ENCODE measurements at regions not wholly inside any gene's neighbourhood (a gene's known extent, or its start where the extent isn't known, plus 50 kb on each side); places are given as distances from the start of the nearest gene placed in this dataset.
A peak's percentile ranks its signal among the peaks of the same experiment; 100 is the strongest.
"Not testable (repeated sequence)": the region's sequence is repeated elsewhere in the genome, so short reads cannot be mapped to it uniquely, and the experiment has no call there.

- DNase-seq (ENCODE audit: low read depth in 2 of 2) = not testable (repeated sequence)
Observed at GRCh38 chr20:25987928-25988560, 291.4 kb upstream of the ZNF337 start.

- peak; percentile 27 to 30 for DNase-seq (ENCODE audit: low read depth in 2 of 2)
Observed at GRCh38 chr20:25987073-25987927, 290.6 kb upstream of the ZNF337 start.

- DNase-seq (ENCODE audit: low read depth in 2 of 2) = no peak
Observed at GRCh38 chr20:25985597-25985996, 288.9 kb upstream of the ZNF337 start.

GRCh38 chr20:25984933-25985332 lies 288.3 kb upstream of the ZNF337 start:
- DNase-seq (ENCODE audit: low read depth in 2 of 2) = peak; percentile 11 to 14

- not testable (repeated sequence) for DNase-seq (ENCODE audit: low read depth in 2 of 2)
Observed at GRCh38 chr20:25982701-25983100, 286.0 kb upstream of the ZNF337 start.

GRCh38 chr20:25978450-25979190 lies 282.0 kb upstream of the ZNF337 start:
- DNase-seq (ENCODE audit: low read depth in 2 of 2) = not testable (repeated sequence)

- DNase-seq (ENCODE audit: low read depth in 2 of 2) = not testable (repeated sequence)
Observed at GRCh38 chr20:25975816-25976215, 279.2 kb upstream of the ZNF337 start.

GRCh38 chr20:25965203-25965602 lies 268.6 kb upstream of the ZNF337 start:
- not testable (repeated sequence) for DNase-seq (ENCODE audit: low read depth in 2 of 2)

GRCh38 chr20:25953876-25954275 lies 257.2 kb upstream of the ZNF337 start:
- not testable (repeated sequence) for DNase-seq (ENCODE audit: low read depth in 2 of 2)

GRCh38 chr20:25935230-25935629 lies 238.6 kb upstream of the ZNF337 start:
- not testable (repeated sequence) for DNase-seq (ENCODE audit: low read depth in 2 of 2)

GRCh38 chr20:25932806-25933205 lies 236.2 kb upstream of the ZNF337 start:
- not testable (repeated sequence) for DNase-seq (ENCODE audit: low read depth in 2 of 2)

- not testable (repeated sequence) for DNase-seq (ENCODE audit: low read depth in 2 of 2)
Observed at GRCh38 chr20:25932170-25932569, 235.5 kb upstream of the ZNF337 start.

- DNase-seq (ENCODE audit: low read depth in 2 of 2) = not testable (repeated sequence)
Observed at GRCh38 chr20:25902321-25902720, 205.7 kb upstream of the ZNF337 start.

GRCh38 chr20:25898663-25899062 lies 202.0 kb upstream of the ZNF337 start:
- not testable (repeated sequence) for DNase-seq (ENCODE audit: low read depth in 2 of 2)

GRCh38 chr20:25879096-25879495 lies 182.4 kb upstream of the ZNF337 start:
- not testable (repeated sequence) for DNase-seq (ENCODE audit: low read depth in 2 of 2)

- not testable (repeated sequence) for DNase-seq (ENCODE audit: low read depth in 2 of 2)
Observed at GRCh38 chr20:25868650-25868979, 172.0 kb upstream of the ZNF337 start.

GRCh38 chr20:25867776-25868649 lies 171.4 kb upstream of the ZNF337 start:
- DNase-seq (ENCODE audit: low read depth in 2 of 2) = peak; percentile 46 to 60

- DNase-seq (ENCODE audit: low read depth in 2 of 2) = not testable (repeated sequence)
Observed at GRCh38 chr20:25867015-25867775, 170.5 kb upstream of the ZNF337 start.

GRCh38 chr20:25865715-25866656 lies 169.3 kb upstream of the ZNF337 start:
- peak; percentile 62 for DNase-seq (ENCODE audit: low read depth in 2 of 2)
